HCT116 (cell line): ENCODE measurements at regions not wholly inside any gene's neighbourhood (a gene's known extent, or its start where the extent isn't known, plus 50 kb on each side); places are given as distances from the start of the nearest gene placed in this dataset.
"Not testable (repeated sequence)": the region's sequence is repeated elsewhere in the genome, so short reads cannot be mapped to it uniquely, and the experiment has no call there.

Experiments used
- EGR1 ChIP-seq: IDR thresholded peaks from 2 replicates; pipeline ENCODE4 v1.6.1; 2012; ENCODE audit warnings: low read depth
- TF ChIP-seq, protein P1 (sequence below): IDR thresholded peaks from 2 replicates; pipeline ENCODE4 v1.6.1; 2012

DNA sequence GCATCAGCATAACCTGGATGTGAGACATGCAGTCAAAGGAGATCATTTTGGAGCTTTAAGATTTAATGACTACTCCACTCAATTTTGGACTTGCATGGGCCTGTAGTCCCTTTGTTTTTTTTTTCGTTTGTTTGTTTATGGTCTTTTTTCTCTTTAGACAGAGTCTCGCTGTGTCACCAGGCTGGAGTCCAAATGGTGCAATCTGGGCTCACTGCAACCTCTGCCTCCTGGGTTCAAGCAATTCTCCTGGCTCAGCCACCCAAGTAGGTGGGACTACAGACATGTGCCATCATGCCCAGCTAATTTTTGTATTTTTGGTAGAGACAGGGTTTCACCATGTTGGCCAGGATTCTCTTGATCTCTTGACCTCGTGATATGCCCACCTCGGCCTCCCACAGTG, 673.8 kb downstream of the CDH9 start:
- not testable (repeated sequence) for TF ChIP-seq EGR1
- TF ChIP-seq, protein P1, sequence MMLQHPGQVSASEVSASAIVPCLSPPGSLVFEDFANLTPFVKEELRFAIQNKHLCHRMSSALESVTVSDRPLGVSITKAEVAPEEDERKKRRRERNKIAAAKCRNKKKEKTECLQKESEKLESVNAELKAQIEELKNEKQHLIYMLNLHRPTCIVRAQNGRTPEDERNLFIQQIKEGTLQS: not testable (repeated sequence)
